ENCODE measurements at regions not wholly inside any gene's neighbourhood (a gene's known extent, or its start where the extent isn't known, plus 50 kb on each side); places are given as distances from the start of the nearest gene placed in this dataset.
"Not testable (repeated sequence)": the region's sequence is repeated elsewhere in the genome, so short reads cannot be mapped to it uniquely, and the experiment has no call there.

GRCh38 chr2:8331068-8331467, 350.8 kb upstream of the ID2 start:
- no peak for DNase-seq (ENCODE audit: low spot score)
- Histone ChIP-seq H3K36me3 (no peaks in the 10 kb centered on the region), H3K4me3 (no peak overlapping the region), H3K4me1 (peaks cover 0 to 6% of the 10 kb centered on the region in 2 donors), H3K27ac (no peak overlapping the region), H3K27me3 (no peaks in the 10 kb centered on the region), H3K9me3 (no peaks in the 10 kb centered on the region)
- TF ChIP-seq CTCF (IDR thresholded peaks at IDR 0.05) = no peak

- Histone ChIP-seq H3K4me1 (peaks cover 0 to 6% of the 10 kb centered on the region in 2 donors), H3K27me3 (no peaks in the 10 kb centered on the region), H3K4me3 (no peak overlapping the region), H3K27ac (no peak overlapping the region), H3K36me3 (no peaks in the 10 kb centered on the region), H3K9me3 (no peaks in the 10 kb centered on the region)
- TF ChIP-seq CTCF (IDR thresholded peaks at IDR 0.05) = no peak
- peak; percentile 16 for DNase-seq (ENCODE audit: low spot score)
These were observed 349.2 kb upstream of the ID2 start for GRCh38 chr2:8332646-8333045.

- Histone ChIP-seq H3K4me1 (peaks cover 0 to 6% of the 10 kb centered on the region in 2 donors), H3K27ac (no peak overlapping the region), H3K9me3 (no peaks in the 10 kb centered on the region), H3K27me3 (no peaks in the 10 kb centered on the region), H3K36me3 (no peaks in the 10 kb centered on the region), H3K4me3 (no peak overlapping the region)
- no peak for TF ChIP-seq CTCF (IDR thresholded peaks at IDR 0.05)
- peak; percentile 9 for DNase-seq (ENCODE audit: low spot score)
These were observed 348.6 kb upstream of the ID2 start for GRCh38 chr2:8333177-8333831.

- not testable (repeated sequence) for H3K4me3 ChIP-seq; H3K27me3 ChIP-seq; H3K36me3 ChIP-seq; H3K9me3 ChIP-seq; H3K4me1 ChIP-seq; H3K27ac ChIP-seq; DNase-seq (ENCODE audit: low spot score)
These were observed 348.0 kb upstream of the ID2 start for GRCh38 chr2:8333832-8334187.

GRCh38 chr2:8334866-8335325, 347.0 kb upstream of the ID2 start:
- Histone ChIP-seq H3K27ac (no peak overlapping the region), H3K4me1 (peaks cover 0 to 3% of the 10 kb centered on the region in 2 donors), H3K4me3 (no peak overlapping the region), H3K27me3 (no peaks in the 10 kb centered on the region), H3K9me3 (no peaks in the 10 kb centered on the region), H3K36me3 (no peaks in the 10 kb centered on the region)
- TF ChIP-seq CTCF (IDR thresholded peaks at IDR 0.05) = no peak
- DNase-seq (ENCODE audit: low spot score) = peak; percentile 42

GRCh38 chr2:8335801-8336200, 346.1 kb upstream of the ID2 start:
- Histone ChIP-seq H3K4me3 (no peak overlapping the region), H3K9me3 (no peaks in the 10 kb centered on the region), H3K27ac (no peak overlapping the region), H3K27me3 (no peaks in the 10 kb centered on the region), H3K36me3 (no peaks in the 10 kb centered on the region), H3K4me1 (no peaks in the 10 kb centered on the region)
- DNase-seq (ENCODE audit: low spot score) = no peak
- TF ChIP-seq CTCF (IDR thresholded peaks at IDR 0.05) = no peak

Measured in right atrium auricular region (tissue), 2 donors.